Activated B cell treated with CpG ODN at 0.5 μM for 24 hours (primary cell): ENCODE measurements at regions not wholly inside any gene's neighbourhood (a gene's known extent, or its start where the extent isn't known, plus 50 kb on each side); places are given as distances from the start of the nearest gene placed in this dataset.

ENCODE experiments used
- ATAC-seq: fragments of 200-7000 bp; cut with Tn5 transposase; one replicate; pipeline ENCODE4 v1.10.0; 2021; ENCODE audit warnings: low read depth, mild to moderate bottlenecking, moderate library complexity
- CTCF ChIA-PET: fragments of 350-600 bp; sonication (Branson Sonifier 250); formaldehyde crosslinking; loops from one replicate; lab custom pipeline; 2021; ENCODE audit warnings: antibody characterized with exemption; lab: Charles Lee
- POLR2A ChIA-PET: fragments of 350-600 bp; sonication (Branson Sonifier 250); formaldehyde crosslinking; loops from one replicate; lab custom pipeline; 2021; ENCODE audit warnings: antibody characterized with exemption; lab: Charles Lee
- DNase-seq: peaks from one replicate; pipeline ENCODE4 v3.0.0; 2022
- H3K27ac Mint-ChIP-seq: one replicate; pipeline ENCODE4 v1.8.0; 2020; ENCODE audit warnings: mixed read lengths
- H3K27me3 Mint-ChIP-seq: one replicate; pipeline ENCODE4 v1.8.0; 2021; ENCODE audit warnings: mixed read lengths
- H3K36me3 Mint-ChIP-seq: one replicate; pipeline ENCODE4 v1.8.0; 2021; ENCODE audit warnings: low read depth, mixed read lengths
- H3K4me1 Mint-ChIP-seq: one replicate; pipeline ENCODE4 v1.8.0; 2021; ENCODE audit warnings: mixed read lengths
- H3K4me3 Mint-ChIP-seq: one replicate; pipeline ENCODE4 v1.8.0; 2020; ENCODE audit warnings: mild to moderate bottlenecking, mixed read lengths
- H3K9me3 Mint-ChIP-seq: one replicate; pipeline ENCODE4 v1.8.0; 2020; ENCODE audit warnings: mixed read lengths
- CTCF ChIP-seq: fragments of 200-600 bp; IDR thresholded peaks from one replicate; pipeline ENCODE4 v1.8.0; 2022; ENCODE audit warnings: antibody characterized with exemption, mild to moderate bottlenecking
- intact Hi-C: fragments of 100-400 bp; cut with micrococcal nuclease; formaldehyde crosslinking; loops from one replicate; pipeline ENCODE4 v1.15.1; 2024

DNA sequence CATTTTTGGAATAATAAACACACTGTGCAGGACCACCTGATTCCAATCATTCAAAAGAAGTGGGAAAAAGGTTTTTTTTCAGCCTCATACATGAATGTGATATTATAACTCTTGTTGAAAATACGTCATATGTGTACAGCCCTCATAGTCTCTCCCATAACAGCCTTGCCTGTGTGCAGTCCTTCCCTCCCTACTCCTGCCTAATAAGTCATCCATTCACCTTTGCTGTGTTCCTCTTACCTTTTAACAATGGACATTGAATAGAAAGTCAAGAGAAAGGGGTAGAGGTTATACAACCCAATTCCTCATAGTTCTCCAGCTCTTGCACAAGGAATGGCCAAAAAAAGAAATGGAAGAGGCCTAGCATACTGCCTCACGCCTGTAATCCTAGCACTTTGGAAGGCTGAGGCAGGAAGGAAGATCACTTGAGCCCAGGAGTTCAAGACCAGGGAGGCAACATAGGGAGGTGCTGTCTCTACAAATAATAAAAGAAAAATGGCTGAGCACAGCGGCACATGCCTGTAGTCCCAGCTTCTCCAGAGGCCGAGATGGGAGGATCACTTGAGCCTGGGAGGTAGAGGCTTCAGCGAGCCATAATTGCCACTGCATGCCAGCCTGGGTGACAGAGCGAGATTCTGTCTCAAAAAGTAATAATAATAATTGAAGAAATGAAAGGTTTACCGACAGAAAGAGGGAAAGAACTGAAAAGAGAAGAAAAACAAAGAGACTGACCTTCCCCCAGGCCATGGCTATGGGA, 356.1 kb upstream of the KIF2A start:
- ChIA-PET CTCF (no interaction called here), POLR2A (no interaction called here)
- Mint-ChIP-seq H3K4me3 (no peak overlapping the region), H3K4me1 (no peaks in the 10 kb centered on the region), H3K27me3 (no peaks in the 10 kb centered on the region), H3K36me3 (no peaks in the 10 kb centered on the region), H3K27ac (no peak overlapping the region), H3K9me3 (no peaks in the 10 kb centered on the region)
- intact Hi-C loops, result no loop called here
- no peak for TF ChIP-seq CTCF
- ATAC-seq (no peak), DNase-seq (no peak)

GRCh38 chr5:61951295-61951694, 354.7 kb upstream of the KIF2A start:
- Mint-ChIP-seq H3K27me3 (no peaks in the 10 kb centered on the region), H3K27ac (no peak overlapping the region), H3K4me1 (no peaks in the 10 kb centered on the region), H3K4me3 (no peak overlapping the region), H3K36me3 (no peaks in the 10 kb centered on the region), H3K9me3 (no peaks in the 10 kb centered on the region)
- no peak for TF ChIP-seq CTCF
- intact Hi-C loops, result no loop called here
- POLR2A ChIA-PET, result no interaction called here
- CTCF ChIA-PET, result no interaction called here
- DNase-seq (no peak), ATAC-seq (no peak)

DNA sequence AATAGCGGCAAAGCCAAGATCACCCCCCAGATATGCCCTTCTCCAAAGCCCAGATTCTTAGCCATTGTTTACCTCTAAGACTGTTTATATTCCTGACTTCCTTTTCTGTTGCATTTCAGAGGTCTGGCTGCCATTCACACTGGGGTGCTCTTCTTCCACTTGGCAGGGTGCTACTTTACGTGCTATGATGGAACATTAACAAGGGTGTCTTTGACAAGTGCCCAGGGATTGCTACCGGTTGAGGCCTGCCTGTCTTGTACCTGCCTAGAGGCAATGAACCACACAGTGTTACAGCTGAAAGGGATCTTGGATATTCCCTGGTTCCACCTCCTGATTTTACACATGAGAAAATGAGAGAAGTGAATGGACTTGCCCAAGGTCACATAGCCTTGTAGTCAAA, 352.1 kb upstream of the KIF2A start:
- no peaks in the 10 kb centered on the region for H3K4me1 Mint-ChIP-seq
- DNase-seq, result no peak
- ATAC-seq, result no peak
- ChIA-PET CTCF (no interaction called here), POLR2A (no interaction called here)
- no peaks in the 10 kb centered on the region for H3K9me3 Mint-ChIP-seq
- no peaks in the 10 kb centered on the region for H3K27me3 Mint-ChIP-seq
- no peak overlapping the region for H3K27ac Mint-ChIP-seq
- no peak overlapping the region for H3K4me3 Mint-ChIP-seq
- no peaks in the 10 kb centered on the region for H3K36me3 Mint-ChIP-seq
- intact Hi-C loops, result no loop called here
- TF ChIP-seq CTCF, result no peak

- H3K36me3 Mint-ChIP-seq, result no peaks in the 10 kb centered on the region
- peaks cover 3% of the 10 kb centered on the region for H3K9me3 Mint-ChIP-seq
- ChIA-PET CTCF (no interaction called here), POLR2A (no interaction called here)
- no peak overlapping the region for H3K27ac Mint-ChIP-seq
- H3K27me3 Mint-ChIP-seq, result no peaks in the 10 kb centered on the region
- intact Hi-C loops, result no loop called here
- TF ChIP-seq CTCF, result no peak
- ATAC-seq, result no peak
- no peak for DNase-seq
- H3K4me1 Mint-ChIP-seq, result no peaks in the 10 kb centered on the region
- no peak overlapping the region for H3K4me3 Mint-ChIP-seq
These were observed 341.8 kb upstream of the KIF2A start for GRCh38 chr5:61964201-61964600.

- CTCF ChIA-PET, result no interaction called here
- Mint-ChIP-seq H3K4me3 (no peak overlapping the region), H3K4me1 (no peaks in the 10 kb centered on the region), H3K36me3 (no peaks in the 10 kb centered on the region), H3K27me3 (peaks cover 3% of the 10 kb centered on the region), H3K9me3 (peaks cover 3% of the 10 kb centered on the region), H3K27ac (no peak overlapping the region)
- DNase-seq (no peak), ATAC-seq (no peak)
- POLR2A ChIA-PET, result no interaction called here
- intact Hi-C loops, result no loop called here
- no peak for TF ChIP-seq CTCF
These were observed 340.9 kb upstream of the KIF2A start for GRCh38 chr5:61965069-61965468.
